AG04449 (cell line): ENCODE measurements at regions not wholly inside any gene's neighbourhood (a gene's known extent, or its start where the extent isn't known, plus 50 kb on each side); places are given as distances from the start of the nearest gene placed in this dataset.

Source experiments
- CTCF ChIA-PET: fragments of 350-600 bp; formaldehyde crosslinking; extraction: SDS; loops from one replicate; lab custom pipeline; 2021; ENCODE audit warnings: antibody characterized with exemption; lab: Yijun Ruan, JAX
- POLR2A ChIA-PET: fragments of 400-600, 350-600 bp; formaldehyde crosslinking; extraction: SDS; loops from one replicate; lab custom pipeline; 2020; ENCODE audit warnings: antibody characterized with exemption, inconsistent platforms; lab: Yijun Ruan, JAX
- DNase-seq: peaks from one replicate; pipeline ENCODE4 v3.0.0-alpha.2; 2010; ENCODE audit warnings: low read depth, low spot score
- H3K4me3 ChIP-seq: 2 replicates; pipeline ENCODE4 v1.5.1; 2011; ENCODE audit warnings: low read depth, mild to moderate bottlenecking, control low read depth, low read length
- CTCF ChIP-seq: IDR thresholded peaks from one replicate; pipeline ENCODE4 v1.5.1; 2011; ENCODE audit warnings: mild to moderate bottlenecking, moderate library complexity, low read length, control low read depth, inconsistent platforms; ENCODE audit not compliant: insufficient read depth; ENCODE audit errors: missing control alignments

GRCh38 chr3:31300456-31301443 lies 232.0 kb upstream of the STT3B start:
- TF ChIP-seq CTCF: no peak
- CTCF ChIA-PET: no interaction called here
- no peak for DNase-seq

GRCh38 chr3:31302343-31302742 lies 230.4 kb upstream of the STT3B start:
- H3K4me3 ChIP-seq: no peak overlapping the region
- ChIA-PET POLR2A (no interaction called here), CTCF (interaction anchor here (1.1 kb wide), 1 partner anchor 9 kb away, joined by 3 read pairs; no protein-coding TSS in a partner anchor)
- DNase-seq: no peak
- TF ChIP-seq CTCF: no peak

More at GRCh38 chr3:31300456-31301443, 232.0 kb upstream of the STT3B start:
- POLR2A ChIA-PET: no interaction called here
- H3K4me3 ChIP-seq: no peak overlapping the region

- TF ChIP-seq CTCF: no peak
- no peak for DNase-seq
- ChIA-PET CTCF (no interaction called here), POLR2A (no interaction called here)
- H3K4me3 ChIP-seq: no peak overlapping the region
These were observed 227.4 kb upstream of the STT3B start for GRCh38 chr3:31305340-31305739.

GRCh38 chr3:31307131-31307785 lies 225.5 kb upstream of the STT3B start:
- no peak for DNase-seq
- ChIA-PET CTCF (no interaction called here), POLR2A (no interaction called here)
- no peak overlapping the region for H3K4me3 ChIP-seq
- TF ChIP-seq CTCF: no peak

GRCh38 chr3:31311559-31311958 lies 221.2 kb upstream of the STT3B start:
- ChIA-PET CTCF (no interaction called here), POLR2A (no interaction called here)
- TF ChIP-seq CTCF: no peak
- no peak overlapping the region for H3K4me3 ChIP-seq
- no peak for DNase-seq

GRCh38 chr3:31312400-31312799 lies 220.3 kb upstream of the STT3B start:
- H3K4me3 ChIP-seq: no peak overlapping the region
- ChIA-PET CTCF (no interaction called here), POLR2A (no interaction called here)
- no peak for DNase-seq
- TF ChIP-seq CTCF: no peak
